GM12865 (cell line): ENCODE measurements at regions not wholly inside any gene's neighbourhood (a gene's known extent, or its start where the extent isn't known, plus 50 kb on each side); places are given as distances from the start of the nearest gene placed in this dataset.
A peak's percentile ranks its signal among the peaks of the same experiment; 100 is the strongest.

Experiments
- DNase-seq: peaks from one replicate; pipeline ENCODE4 v3.0.0; 2010; ENCODE audit warnings: low read depth
- H3K4me3 ChIP-seq: 2 replicates; pipeline ENCODE4 v1.5.1; 2011; ENCODE audit warnings: mild to moderate bottlenecking, low read depth, low read length, control low read depth
- TF ChIP-seq, protein P1 (sequence below): IDR thresholded peaks from 2 replicates; pipeline ENCODE4 v1.5.1; 2011; ENCODE audit warnings: low read length, control low read depth, low read depth, inconsistent platforms; ENCODE audit not compliant: insufficient read depth; ENCODE audit errors: missing control alignments

DNA sequence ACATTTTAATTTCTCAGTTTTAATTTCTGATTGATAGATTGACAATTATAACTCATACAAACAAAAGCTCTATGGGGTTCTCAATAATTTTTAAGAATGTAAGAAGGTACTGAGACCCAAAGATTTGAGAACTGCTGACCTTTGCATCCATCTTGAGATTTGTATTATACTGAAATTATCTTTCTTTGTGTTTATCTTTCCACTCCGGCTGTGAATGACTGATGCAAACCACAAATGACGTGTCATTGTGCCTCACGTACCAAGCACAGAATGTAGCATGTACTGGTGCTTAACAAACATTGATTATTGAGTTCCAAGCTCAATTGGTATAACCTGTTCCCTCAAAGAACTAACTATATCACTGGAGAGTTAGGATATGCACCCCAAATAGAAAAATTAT is 152.1 kb upstream of the SMLR1 start:
- no peak overlapping the region for H3K4me3 ChIP-seq
- DNase-seq: no peak
- TF ChIP-seq, protein P1, sequence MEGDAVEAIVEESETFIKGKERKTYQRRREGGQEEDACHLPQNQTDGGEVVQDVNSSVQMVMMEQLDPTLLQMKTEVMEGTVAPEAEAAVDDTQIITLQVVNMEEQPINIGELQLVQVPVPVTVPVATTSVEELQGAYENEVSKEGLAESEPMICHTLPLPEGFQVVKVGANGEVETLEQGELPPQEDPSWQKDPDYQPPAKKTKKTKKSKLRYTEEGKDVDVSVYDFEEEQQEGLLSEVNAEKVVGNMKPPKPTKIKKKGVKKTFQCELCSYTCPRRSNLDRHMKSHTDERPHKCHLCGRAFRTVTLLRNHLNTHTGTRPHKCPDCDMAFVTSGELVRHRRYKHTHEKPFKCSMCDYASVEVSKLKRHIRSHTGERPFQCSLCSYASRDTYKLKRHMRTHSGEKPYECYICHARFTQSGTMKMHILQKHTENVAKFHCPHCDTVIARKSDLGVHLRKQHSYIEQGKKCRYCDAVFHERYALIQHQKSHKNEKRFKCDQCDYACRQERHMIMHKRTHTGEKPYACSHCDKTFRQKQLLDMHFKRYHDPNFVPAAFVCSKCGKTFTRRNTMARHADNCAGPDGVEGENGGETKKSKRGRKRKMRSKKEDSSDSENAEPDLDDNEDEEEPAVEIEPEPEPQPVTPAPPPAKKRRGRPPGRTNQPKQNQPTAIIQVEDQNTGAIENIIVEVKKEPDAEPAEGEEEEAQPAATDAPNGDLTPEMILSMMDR: no peak

DNA sequence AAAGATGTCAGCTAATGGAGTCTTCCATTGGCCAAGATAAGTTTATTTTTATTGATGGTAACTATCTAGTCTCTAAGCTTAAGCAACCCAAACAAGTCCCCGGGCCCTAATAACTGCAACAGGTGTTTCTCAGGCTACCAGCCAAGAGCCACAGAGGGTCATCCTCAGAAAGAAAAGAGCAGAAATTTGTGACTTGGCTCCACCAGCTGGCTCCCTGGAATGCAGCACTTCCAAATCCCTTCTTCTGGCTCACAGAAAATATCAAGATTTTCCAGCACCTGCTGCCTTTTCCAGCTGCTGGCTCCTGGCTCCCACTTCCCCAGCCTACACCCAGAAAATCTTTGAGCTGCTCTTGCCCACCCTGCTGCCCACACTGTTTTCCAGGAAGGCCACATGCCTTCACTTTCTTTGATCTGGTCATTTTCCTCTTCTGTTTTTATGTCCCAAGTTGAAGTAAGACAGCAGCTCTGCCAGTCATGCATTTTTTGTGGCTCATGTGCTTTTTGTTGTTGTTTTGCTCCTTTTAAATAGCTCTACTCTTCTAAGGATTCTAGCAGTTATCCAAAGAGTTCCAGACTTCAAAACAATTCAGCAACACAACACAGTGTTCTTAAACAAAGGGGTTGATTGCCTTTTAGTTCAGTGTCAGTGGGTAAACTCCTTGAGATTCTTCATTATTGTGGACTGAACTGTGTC is 151.0 kb upstream of the SMLR1 start:
- DNase-seq: peak; percentile 11
- TF ChIP-seq, protein P1: no peak
- no peak overlapping the region for H3K4me3 ChIP-seq

DNA sequence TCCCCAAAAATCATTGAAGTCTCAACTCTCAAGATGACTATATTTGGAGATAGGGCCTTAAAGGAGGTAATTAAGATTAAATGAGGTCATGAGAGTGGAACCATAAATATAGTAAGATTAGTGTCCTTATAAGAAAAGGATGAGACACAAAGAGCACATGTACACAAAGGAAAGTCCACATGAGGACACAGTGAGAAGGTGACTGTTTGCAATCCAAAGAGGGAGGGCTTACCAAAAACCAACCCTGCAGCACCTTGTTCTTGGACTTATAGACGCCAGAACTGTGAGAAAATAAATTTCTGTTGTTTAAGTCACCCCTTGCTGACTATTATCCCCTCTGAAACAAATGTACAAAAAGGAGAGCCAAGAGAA is 150.4 kb upstream of the SMLR1 start:
- TF ChIP-seq, protein P1: no peak
- no peak for DNase-seq

DNA sequence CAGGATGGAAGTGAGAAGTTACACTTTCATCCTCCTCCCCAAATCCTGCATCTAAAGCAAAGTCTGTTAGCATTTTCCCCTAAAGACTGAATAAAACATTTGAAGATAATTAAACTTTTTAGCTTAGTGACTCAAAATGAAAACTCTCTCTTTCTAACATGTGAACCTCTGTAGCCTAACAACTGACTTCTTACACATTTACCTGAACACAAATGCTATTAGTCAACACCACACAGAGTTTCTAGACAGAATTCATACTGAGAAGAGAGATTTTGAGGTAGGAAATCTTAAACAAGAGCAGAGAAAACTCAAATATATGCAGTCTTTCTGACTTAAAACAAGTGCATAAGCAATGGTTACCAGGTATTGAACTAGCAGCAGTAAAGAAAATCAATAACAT is 149.9 kb upstream of the SMLR1 start:
- H3K4me3 ChIP-seq: no peak overlapping the region
- DNase-seq: peak; percentile 16
- TF ChIP-seq, protein P1: no peak

More for the DNA sequence above, 150.4 kb upstream of the SMLR1 start:
- no peak overlapping the region for H3K4me3 ChIP-seq

DNA sequence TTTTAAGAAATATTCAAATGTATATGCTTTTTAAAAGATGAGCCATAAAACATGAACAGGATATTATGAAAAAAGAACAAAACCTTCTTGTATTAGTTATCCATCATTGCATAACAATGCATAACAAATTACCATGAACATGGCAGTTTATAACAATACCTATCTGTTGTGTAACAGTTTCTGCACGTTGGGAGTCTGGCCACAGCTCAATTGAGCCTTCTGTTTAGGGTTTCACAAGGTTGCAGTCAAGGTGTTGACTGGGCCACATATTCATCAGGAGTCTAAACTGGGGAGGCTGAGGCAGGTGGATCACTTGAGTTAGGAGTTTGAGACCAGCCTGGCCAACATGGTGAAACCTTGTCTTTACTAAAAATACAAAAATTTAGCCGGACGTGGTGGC is 149.4 kb upstream of the SMLR1 start:
- no peak overlapping the region for H3K4me3 ChIP-seq
- TF ChIP-seq, protein P1: no peak
- DNase-seq: no peak

DNA sequence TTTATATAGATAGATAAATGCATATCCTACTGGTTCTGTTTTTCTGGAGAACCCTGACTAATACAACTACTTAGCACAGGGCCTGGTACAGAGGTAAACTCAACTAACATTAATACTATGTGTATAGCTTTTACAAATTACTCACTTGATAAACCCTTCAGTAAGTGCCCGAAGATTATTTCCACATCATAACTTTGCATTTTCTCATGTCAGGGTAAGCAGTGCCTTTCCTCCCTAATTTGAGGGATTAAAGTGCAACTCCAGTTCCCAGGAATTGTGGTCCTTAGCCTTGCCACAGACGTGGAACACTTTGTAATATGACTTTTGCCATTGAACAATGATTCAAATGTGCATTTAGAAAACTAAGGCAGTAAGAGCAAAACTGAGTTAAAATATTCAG is 147.5 kb upstream of the SMLR1 start:
- no peak overlapping the region for H3K4me3 ChIP-seq
- TF ChIP-seq, protein P1: no peak
- DNase-seq: no peak

DNA sequence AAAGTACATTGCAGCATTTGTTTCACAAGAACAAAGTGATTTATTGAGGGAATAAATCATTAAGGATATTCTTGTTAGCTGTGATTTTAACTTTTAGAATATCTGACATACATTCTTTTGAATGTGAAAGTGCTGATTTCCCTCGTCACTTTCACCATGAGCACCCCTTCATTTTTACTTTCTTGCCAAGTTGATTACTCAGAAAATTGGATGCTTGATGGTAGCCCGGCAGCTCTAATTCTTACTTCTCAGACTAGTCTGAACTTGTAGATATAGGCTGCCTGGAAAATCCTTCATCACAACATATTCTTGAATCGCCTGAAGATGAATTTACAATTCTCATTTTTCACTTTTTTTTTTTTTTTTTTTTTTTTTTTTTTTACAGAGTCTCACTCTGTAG is 147.1 kb upstream of the SMLR1 start:
- DNase-seq: no peak
- TF ChIP-seq, protein P1: no peak
- H3K4me3 ChIP-seq: no peak overlapping the region
